ENCODE measurements at regions not wholly inside any gene's neighbourhood (a gene's known extent, or its start where the extent isn't known, plus 50 kb on each side); places are given as distances from the start of the nearest gene placed in this dataset.

DNA sequence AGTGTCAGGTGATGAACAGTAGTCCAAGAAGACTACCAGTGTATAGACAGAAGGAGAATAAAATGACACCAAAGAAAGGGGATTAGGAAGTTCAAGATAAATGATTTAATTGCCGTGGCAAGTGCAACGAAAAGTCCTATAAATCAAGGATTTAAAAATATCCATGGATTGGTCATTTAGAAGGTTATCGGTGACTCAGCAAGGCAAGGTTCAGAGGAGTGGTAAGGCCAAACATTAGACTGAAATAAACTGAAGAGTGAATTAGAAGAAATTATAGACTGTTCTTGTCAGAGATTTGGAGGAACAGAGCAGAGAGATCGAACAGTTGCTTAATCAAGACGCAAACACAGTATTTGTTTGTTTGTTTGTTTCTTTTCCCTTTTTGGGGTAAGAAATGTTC, 211.9 kb upstream of the KCNMB2 start:
- POLR2A ChIA-PET (ENCODE audit: partially characterized antibody), result no interaction called here
- FAIRE-seq (no peak), DNase-seq (ENCODE audit: low read depth in 1 of 2, low spot score in 2 of 2) (no peak)
- no peak overlapping the region for H3K23ac ChIP-seq (ENCODE audit: insufficient read length)
- no peak overlapping the region for H2BK120ac ChIP-seq (replicated peaks; ENCODE audit: low read depth, low read length)
- no peaks in the 10 kb centered on the region for H3K9me3 ChIP-seq (ENCODE audit: insufficient read depth in 2 of 2, low read depth in 1 of 2, low read length in 1 of 2)
- no peak overlapping the region for H2BK12ac ChIP-seq (ENCODE audit: low read depth, low read length)
- no peak overlapping the region for H2AK5ac ChIP-seq (ENCODE audit: low read depth, low read length)
- H3K9ac ChIP-seq (replicated peaks in 1 of 4; ENCODE audit: extremely low read depth in 1 of 4, low read depth in 3 of 4, low read length in 3 of 4), result no peak overlapping the region
- no peak overlapping the region for H3K56ac ChIP-seq (replicated peaks; ENCODE audit: insufficient read length, low read depth, low read length)
- H3K18ac ChIP-seq (ENCODE audit: extremely low read depth, low read length), result no peak overlapping the region
- H3K79me2 ChIP-seq (ENCODE audit: control insufficient read depth in 1 of 2, insufficient read depth in 2 of 2, low read length in 2 of 2), result no peaks in the 10 kb centered on the region
- H3K4me1 ChIP-seq (replicated peaks in 1 of 4; ENCODE audit: control insufficient read depth in 3 of 4, insufficient read depth in 4 of 4, low read length in 3 of 4), result peaks cover 0 to 2% (median 0%) of the 10 kb centered on the region in 4 experiments; a peak in 1 of 7 replicates
- 96% methylated on average over 5 of the region's 5 CpGs; no CpG with 5 or more reads in 1 of the 2 experiments for WGBS, 2 experiments (ENCODE audit: extremely low coverage in 1 of 2, insufficient coverage in 1 of 2, insufficient read length in 1 of 2, insufficient replicate concordance in 2 of 2, low coverage in 1 of 2, low lambda C conversion rate in 2 of 2, missing lambda C conversion rate in 1 of 2)
- H4K20me1 ChIP-seq (replicated peaks in 1 of 2; ENCODE audit: control insufficient read depth in 1 of 2, insufficient read depth in 2 of 2, low read length in 2 of 2), result no peaks in the 10 kb centered on the region
- H3K14ac ChIP-seq (ENCODE audit: insufficient read length), result no peak overlapping the region
- H2BK15ac ChIP-seq (ENCODE audit: low read length), result no peak overlapping the region
- H2BK5ac ChIP-seq (ENCODE audit: low read depth, low read length), result no peak overlapping the region
- no peak overlapping the region for H3K4ac ChIP-seq (replicated peaks; ENCODE audit: insufficient read length, low read depth, low read length)
- H2AFZ ChIP-seq (ENCODE audit: low read length), result peak overlapping the region; percentile 69
- no peak overlapping the region for H4K5ac ChIP-seq (ENCODE audit: insufficient read length, low read depth, low read length)
- H3K36me3 ChIP-seq (ENCODE audit: control insufficient read depth in 2 of 4, insufficient read depth in 4 of 4, low read length in 3 of 4), result no peaks in the 10 kb centered on the region
- no peak for TF ChIP-seq BACH1 (IDR thresholded peaks at IDR 0.05; ENCODE audit: low read length)
- TF ChIP-seq SP2 (IDR thresholded peaks at IDR 0.05; ENCODE audit: low read length), result no peak
- TF ChIP-seq POLR2AphosphoS5 (IDR thresholded peaks at IDR 0.05; ENCODE audit: low read depth, low read length), result no peak
- TF ChIP-seq SUZ12 (IDR thresholded peaks at IDR 0.05; ENCODE audit: low read length), result no peak
- TF ChIP-seq RXRA (IDR thresholded peaks at IDR 0.05; ENCODE audit: insufficient read depth, low read depth, low read length), result no peak
- TF ChIP-seq CHD1 (IDR thresholded peaks at IDR 0.05; ENCODE audit: low read depth, low read length), result no peak
- TF ChIP-seq ZNF274 (IDR thresholded peaks at IDR 0.05; ENCODE audit: borderline replicate concordance, extremely low read depth, low read length), result no peak
- no peak for TF ChIP-seq MAX (IDR thresholded peaks at IDR 0.05)
- CTCF ChIA-PET (ENCODE audit: partially characterized antibody), result interaction anchor here (0.7 to 1.1 kb wide), 3 partner anchors 22 to 1661 kb away, joined by 3 to 4 read pairs (median 3); no protein-coding TSS in a partner anchor
- H4K91ac ChIP-seq (replicated peaks; ENCODE audit: insufficient read length, low read length), result no peak overlapping the region
- H4K8ac ChIP-seq (ENCODE audit: extremely low read depth, insufficient read depth, low read length), result no peak overlapping the region
- H3K27me3 ChIP-seq (replicated peaks in 1 of 4; ENCODE audit: control insufficient read depth in 3 of 4, extremely low read depth in 1 of 4, insufficient read depth in 3 of 4, low read length in 3 of 4), result no peaks in the 10 kb centered on the region
- no peak overlapping the region for H3K4me2 ChIP-seq (ENCODE audit: insufficient read depth in 1 of 2, low read depth in 2 of 2, low read length in 2 of 2)
- no peak overlapping the region for H2BK20ac ChIP-seq (ENCODE audit: low read length)
- no peaks in the 10 kb centered on the region for H3K23me2 ChIP-seq (ENCODE audit: low read depth, low read length)
- H3K27ac ChIP-seq (ENCODE audit: low read depth, low read length), result no peak overlapping the region
- no peaks in the 10 kb centered on the region for H3K79me1 ChIP-seq (ENCODE audit: low read depth, low read length)
- no peak overlapping the region for H3K4me3 ChIP-seq (ENCODE audit: extremely low read depth in 1 of 4, insufficient read depth in 2 of 4, low read depth in 3 of 4, low read length in 4 of 4)
